HG03571 (cell line): ENCODE measurements at regions not wholly inside any gene's neighbourhood (a gene's known extent, or its start where the extent isn't known, plus 50 kb on each side); places are given as distances from the start of the nearest gene placed in this dataset.

Experiments used
- ATAC-seq: cut with Tn5 transposase; IDR thresholded peaks from one replicate; pipeline ENCODE4 v1.9.1; 2021; ENCODE audit not compliant: unreplicated experiment

DNA sequence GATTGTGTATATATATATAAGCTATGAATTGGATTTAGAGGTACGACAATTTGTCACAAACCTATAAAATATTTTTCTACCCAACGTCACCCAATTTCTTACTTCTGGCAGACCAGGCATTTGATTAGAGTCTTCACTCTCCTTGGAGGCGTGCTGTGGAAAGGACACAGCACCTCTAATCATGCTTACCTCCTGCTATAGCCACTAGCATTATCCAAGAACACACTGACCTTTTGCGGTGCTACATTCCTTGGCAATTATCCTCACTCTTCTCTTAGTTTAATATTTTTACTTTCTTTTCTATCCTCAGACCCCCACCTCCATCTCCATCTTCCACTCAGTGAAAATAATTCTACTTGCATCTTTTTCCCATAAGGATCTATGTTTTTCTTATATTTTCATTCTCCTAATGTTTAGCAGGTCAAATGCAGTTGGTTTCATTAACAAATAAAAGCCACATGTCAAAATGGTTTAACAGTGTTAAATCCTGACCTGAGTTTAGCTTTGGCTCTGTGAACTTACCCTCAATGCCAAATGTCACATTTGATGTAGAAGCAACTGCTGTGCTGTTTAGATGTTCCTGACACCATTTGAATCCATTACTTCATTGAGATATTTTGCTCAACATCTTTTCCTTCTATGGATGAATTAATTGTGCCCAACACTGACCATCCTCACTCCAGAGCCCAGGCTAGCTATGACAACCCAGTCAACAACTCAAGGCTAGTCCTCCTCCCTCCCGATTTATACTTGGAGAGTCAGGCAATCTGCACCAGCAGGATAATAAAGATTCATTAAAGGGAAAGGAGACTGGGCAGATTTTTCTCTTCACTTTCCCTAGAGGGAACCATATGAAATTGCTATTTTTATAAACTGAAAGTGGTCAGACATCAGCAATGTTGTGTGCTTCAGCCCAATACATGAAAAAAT is 240.5 kb downstream of the MREG start:
- no peak for ATAC-seq

DNA sequence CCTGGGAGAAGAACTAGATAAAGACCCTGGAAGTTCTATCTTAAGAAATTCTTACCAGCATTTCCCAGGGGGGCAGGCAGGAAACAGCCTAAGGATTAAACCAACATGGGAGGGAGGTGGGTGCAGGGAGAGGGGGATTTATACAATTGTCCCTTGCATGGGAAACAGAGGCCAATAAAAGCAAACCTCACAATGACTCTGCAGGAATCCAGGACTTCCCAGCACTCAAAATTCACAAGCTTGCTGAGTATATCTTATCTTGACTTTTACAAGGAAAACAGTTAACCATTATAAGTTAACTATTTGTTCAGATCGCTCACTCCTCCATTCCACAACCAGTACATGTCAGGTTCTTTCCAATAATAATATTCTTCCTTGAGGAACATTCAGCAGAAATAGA is 241.3 kb downstream of the MREG start:
- no peak for ATAC-seq

DNA sequence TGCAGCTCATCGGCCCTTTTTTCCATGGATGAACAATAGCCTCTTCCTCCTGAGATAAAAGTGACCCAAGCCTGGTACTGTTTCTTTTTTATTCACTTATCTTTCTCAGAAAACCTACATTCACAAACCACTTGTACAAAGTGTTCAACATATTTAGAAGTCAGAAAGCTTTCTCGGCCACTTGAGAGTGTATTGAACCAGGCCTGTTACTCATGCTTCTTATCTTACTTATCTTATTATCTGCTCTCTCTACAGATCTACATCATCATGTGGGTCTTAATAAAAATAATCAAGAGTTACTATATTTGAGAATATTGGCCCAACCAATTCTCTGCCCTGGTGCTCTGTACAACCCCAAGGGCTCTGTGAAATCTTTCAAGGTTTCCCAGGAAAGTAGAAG is 242.1 kb downstream of the MREG start:
- ATAC-seq = no peak

DNA sequence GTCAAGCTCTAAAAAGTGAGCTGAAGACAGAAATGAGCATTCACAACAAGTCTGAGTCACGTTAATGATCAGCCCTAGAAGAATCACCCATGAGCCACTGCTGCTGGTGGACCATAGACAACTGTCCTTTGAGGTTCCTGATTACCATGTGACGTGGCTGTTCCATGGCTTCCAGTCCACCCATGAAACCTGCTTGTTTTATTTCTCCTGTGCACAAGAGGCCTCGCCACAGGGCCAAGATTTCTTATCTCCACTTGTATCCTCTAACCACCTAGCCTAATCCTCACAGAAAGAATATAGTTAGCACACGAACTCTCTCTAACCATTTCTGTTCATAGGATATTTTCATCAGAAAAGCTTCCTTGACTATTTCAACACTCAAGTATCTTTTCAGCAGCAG is 242.7 kb downstream of the MREG start:
- no peak for ATAC-seq

DNA sequence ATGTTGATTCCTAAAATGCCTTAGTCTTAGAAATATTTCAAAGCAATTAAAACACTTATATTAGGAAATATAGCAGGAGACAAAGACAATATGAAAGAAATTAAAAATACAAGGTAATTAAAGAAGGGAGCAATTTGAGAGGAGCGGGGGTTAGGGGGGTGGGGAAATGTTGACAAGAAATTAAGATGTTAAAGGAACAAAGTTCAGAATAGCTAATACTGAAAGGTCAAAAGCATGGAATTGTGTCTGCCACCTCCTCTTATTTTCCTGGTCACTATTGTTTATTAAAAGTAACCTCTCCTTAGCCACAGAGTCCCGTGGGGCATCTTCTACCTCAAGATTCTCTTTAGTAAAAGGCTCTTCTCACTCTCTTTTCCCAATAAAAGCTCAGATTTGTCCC is 244.1 kb downstream of the MREG start:
- no peak for ATAC-seq

DNA sequence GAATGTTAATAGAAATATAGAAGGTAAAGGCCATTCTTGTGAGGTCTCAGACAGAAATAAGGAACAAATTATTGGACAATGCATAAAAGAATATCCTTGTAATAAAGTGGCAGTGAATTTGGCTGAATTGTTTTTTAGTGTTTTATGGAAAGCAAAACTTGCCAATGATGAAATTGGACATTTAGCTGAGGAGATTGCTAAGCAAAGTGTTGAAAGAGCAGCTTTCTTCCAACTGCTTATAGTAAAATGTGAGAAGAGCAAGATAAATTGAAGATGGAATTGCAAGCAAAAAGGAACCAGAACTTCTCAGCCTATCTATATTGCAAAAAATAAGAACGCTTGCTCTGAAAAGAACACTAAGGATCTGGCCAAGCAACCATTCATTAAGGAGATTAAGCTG is 245.7 kb downstream of the MREG start:
- ATAC-seq = no peak

DNA sequence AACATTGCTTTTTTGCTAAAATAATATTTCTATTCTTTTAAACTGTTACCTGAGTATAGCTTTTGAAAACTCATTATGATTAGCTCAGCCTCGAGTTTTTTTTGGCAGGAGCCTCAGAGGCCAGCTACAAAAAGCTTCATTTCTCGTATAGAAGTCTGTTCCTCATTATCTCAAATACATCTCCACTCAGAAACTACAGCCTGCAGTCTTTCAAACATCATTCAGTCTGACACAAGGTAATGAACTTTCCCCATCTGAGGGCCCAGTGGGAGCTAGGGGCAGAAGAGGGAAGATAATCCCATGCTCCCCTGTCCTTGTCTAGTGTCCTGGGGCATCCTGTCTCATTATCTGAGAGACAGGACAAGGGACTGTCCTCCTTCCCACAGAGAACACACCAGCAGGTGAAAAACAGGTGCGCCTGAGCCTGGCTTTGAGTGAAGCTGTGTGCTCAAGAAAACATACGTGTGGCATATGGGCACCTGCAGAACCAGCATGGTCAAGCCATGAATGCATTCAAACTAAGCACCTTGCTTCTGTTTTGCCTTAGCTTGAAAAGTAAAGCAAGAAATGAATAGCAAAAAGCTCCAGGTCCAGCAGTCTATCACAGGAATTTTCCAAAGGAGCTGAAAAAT is 247.5 kb downstream of the MREG start:
- ATAC-seq = no peak

DNA sequence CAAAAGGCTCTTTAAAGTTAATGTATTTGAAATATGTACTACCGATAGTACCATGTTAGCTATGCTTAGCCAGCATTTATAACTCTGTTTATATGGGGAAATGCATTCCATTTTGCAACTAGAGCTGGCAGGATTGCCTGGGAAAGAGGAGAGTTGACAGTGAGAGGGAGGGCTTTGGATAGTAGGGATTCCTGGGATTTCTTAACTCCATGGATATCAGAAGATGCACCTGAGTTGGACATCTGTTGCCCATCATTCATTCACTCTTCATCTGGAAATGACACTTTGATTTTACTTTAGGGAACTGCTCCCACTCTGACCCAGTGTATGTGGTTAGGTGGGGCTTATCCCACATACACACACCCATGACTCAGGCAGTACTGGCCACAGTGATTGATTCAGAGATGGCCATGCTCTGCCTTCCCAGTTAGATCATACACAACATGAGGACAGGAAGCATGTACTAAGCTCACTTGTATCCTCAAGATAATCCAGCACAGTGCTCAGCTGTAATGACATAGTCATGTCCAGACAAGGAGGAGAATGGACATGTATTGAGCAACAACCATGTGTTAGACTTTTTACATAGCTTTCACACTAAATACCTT is 248.8 kb downstream of the MREG start:
- no peak for ATAC-seq

DNA sequence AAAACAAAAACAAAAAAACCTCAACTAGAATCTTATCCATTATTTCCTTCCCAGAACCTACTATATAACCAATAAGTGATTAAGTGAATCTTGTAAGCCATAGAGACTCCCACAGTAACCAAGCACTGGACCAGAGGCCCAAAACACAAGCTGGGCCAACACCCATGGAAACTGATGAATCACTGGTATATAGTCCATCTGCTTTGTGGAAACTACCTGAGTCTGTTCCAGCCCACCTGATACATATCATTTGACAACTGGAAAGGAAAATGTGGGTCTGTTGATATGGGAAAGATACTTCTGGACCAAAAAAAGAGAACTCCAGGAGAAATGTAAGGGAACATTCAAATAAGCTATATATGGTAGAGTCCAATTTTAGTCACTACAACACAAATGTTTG is 252.8 kb downstream of the MREG start:
- ATAC-seq = no peak

DNA sequence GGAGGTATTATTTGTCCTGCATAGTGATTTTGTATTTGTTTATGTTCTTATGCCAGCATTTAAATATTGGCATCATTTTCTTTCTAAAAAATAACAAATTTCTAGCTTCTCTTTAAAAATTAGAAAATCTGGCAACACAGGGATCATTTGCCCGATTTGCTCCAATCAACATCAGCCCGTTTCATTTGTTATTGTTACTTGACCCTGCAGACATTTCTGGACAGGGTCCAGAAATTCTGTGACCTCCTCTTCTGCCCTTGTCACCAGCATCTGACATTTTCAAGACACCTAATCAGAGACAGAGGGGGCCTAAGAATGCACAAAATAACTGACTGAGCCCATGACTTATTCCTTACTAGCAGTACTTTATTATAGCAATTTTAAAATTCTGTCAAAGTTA is 253.3 kb downstream of the MREG start:
- no peak for ATAC-seq

DNA sequence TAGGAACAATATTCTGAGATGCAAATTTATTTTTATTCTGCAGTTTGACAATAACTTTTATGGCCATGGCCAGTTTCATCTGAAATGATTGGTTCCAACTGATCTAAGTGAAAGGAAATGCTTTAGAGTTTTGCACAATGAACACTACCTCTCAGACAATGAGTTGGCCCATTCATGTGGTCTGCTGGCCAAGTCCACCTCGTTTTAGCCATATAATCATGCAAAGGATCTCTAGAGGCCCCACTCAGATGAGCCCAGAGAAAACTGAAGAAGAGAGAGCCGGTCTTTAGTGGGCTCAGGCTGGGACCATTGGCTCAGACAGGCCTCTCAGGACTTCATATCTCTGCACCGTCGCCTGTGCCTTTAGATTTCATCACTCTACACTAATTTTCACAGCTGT is 254.7 kb downstream of the MREG start:
- no peak for ATAC-seq

DNA sequence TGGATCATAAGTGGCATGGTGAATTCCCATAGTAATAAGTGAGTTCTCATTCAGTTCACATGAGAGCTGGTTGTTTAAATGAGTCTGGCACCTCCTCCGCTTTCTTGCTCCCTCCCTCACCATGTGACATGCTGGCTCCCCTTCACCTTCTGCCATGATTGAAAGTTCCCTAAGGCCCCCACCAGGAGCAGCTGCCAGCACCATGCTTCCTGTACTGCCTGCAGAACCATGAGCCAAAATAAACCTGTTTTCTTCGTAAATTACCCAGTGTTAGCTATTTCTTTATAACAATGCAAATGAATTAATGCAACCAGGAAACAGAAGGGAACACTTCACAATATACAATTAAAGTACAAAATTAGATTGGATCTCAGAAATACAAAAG is 257.0 kb downstream of the MREG start:
- ATAC-seq = no peak

DNA sequence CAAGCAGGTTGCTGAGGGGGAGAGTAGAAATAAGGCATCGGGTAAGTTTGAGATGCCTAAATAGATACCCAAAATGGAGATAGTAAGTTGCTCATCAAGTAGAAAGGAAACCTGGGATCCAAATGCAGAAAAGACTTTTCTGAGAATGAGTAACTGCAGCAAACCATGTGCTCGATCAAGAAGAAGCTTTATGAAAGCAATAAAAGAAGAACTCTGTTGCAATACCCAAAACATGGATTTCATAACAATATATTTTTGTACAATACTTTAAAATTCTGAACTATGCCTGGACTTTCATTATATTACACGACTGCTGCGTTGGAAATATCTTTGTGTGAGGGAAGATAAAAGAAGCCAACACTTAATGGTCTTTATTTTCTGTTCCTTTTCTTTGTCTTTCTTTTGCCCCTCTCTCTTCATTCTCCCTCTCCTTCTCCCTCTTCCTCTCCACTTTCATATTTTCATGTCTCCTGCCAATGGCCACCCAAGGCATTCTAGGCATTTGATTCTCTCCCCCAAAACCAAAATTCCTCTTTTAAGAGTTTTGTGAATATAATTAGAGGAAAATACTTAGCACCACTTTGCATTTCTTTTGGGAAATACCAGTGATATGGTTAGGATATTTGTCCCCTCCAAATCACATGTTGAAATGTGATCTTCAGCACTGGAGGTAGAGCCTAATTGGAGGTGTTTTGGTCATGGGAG is 257.6 kb downstream of the MREG start:
- ATAC-seq = no peak

DNA sequence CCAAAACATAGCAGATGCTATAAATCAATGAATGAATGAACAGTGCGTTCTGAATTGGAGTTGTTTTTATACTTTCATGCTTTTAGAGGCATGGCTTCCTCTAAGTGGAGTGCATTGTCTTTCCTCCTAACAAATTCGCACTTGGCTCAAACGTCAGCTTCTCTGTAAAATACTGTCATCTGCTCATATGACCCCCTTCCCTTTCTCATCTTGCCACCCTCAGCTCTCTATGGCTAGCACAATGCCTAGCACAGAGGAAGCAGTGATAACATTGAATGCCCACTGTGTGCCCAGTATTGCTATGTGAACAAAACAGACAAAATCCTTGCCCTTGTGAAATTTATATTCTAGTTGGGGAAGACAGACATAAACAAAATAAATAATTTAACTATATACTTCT is 258.8 kb downstream of the MREG start:
- ATAC-seq = no peak

DNA sequence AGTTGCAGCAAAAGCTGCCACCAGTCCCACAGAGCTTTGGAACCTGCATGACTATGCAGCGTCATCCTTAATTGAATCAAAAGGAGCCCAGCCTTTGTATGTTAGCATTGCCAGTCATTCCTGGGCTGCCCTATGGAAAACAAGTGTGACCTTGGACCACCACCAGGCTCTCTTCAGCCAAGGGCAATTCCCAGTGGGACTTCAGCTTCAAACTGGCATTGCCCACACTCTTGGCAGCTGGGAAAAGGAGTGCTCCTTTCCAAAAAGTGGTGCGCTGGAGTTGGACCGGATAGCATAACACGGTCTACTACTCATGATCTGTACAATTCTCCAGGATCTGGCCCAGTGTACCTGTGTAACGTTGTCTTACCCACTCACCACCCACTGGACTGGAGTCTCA is 259.5 kb downstream of the MREG start:
- no peak for ATAC-seq

DNA sequence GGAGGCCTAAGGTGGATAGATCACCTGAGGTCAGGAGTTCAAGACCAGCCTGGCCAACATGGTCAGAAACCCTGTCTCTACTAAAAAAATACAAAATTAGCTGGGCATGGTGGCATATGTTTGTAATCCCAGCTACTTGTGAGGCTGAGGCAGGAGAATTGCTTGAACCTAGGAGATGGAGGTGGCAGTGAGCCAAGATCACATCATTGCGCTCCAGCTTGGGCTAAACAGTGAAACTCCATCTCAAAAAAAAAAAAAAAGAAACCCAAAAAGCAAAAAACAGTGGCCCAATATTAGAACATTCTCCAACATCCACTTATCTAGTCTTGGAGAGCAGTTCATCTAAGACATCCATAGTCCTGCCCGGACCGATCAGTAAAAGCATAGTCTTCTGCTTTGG is 260.4 kb downstream of the MREG start:
- ATAC-seq = no peak

DNA sequence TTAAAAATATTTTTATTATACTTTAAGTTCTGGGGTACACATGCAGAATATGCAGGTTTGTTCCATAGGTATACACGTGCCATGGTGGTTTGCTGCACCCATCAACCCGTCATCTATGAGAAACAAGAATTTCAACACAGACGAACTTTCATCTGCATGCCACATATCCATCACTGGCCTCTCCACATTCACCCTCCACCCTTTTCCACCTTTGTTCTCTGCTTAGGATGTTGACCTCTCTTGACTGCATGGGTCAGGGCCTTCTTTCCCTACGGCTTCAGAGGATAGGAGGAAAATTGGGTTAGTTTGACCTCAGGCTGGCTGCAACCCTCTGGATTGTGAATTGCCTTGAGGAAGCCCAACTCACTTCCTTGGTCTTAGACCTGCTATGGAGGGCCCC is 260.9 kb downstream of the MREG start:
- ATAC-seq = no peak

DNA sequence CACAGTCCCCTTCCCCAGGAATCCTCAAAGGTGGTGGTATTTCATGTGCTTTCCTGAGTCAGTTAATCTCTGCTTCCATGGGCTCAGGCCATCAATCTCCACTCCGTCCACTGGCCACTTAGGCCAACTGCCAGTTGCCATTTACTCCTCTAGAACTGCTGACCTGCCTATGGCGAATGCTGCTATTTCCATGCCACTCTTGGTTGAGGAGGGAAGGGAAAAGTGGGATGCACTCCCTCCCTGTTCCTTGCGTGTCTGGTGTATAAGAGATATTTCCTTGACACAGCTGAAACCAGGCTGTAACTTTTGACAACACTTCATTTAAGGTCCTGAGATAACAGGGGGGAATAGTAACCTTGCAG is 261.5 kb downstream of the MREG start:
- ATAC-seq = no peak

DNA sequence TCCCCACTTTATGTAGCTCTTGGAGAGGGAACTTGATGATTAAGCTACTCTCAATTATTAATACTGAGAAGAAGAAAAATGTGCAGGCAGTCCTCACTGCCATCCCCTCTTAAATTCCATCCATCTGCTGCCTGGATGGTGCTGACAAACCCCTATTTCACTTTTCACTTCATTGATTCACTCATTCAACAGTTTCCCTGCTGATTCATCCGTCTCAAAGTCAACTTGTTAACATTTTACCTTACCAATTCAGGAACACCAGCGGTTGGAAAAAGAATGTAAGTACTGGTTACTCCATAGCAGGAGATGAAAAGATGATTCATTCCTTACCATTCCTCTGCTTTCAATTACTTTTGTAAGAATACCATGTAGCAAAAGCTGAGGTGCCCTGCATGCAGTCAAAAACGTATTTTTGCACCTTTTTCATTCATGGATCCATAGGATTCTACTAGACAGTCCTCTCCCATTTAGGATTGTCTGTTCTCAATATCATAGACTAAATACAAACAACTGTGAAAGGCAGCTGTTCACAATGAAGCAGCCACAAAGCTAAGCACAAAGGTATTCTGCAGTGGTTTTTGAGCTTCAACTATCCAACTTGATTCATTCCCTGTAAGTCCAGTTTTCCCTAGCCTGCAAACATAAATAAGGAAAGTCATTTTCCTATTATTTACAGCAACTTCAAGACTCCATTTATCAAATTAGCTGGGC is 262.0 kb downstream of the MREG start:
- no peak for ATAC-seq

DNA sequence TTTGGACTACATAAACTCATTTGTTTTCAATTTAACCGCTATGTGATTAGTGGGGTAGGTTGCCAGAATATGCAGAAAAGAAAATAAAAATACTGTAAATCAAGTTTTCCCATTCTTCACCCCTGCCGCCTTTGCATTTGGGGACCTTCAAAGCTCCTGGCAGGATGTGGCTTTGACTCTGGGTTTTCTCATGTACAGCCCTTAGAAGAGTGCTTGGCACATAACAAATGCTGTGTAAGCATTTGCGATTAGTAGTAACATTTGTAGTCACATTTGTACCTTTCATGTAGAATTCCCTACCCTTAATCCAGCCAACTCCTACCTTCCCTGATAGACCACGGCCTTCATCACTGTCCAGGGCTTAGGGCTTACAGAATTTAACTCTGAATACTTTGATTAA is 262.6 kb downstream of the MREG start:
- no peak for ATAC-seq
